OCI-LY7 (cell line): ENCODE measurements at regions not wholly inside any gene's neighbourhood (a gene's known extent, or its start where the extent isn't known, plus 50 kb on each side); places are given as distances from the start of the nearest gene placed in this dataset.

Experiments used
- CTCF ChIP-seq: fragments of 200-600 bp; sonication (generic); conservative IDR thresholded peaks from 2 replicates; pipeline ENCODE4 v1.5.1; 2014; ENCODE audit warnings: mild to moderate bottlenecking, antibody characterized with exemption, low read length, moderate library complexity, mixed read lengths
- EZH2phosphoT487 ChIP-seq: fragments of 200-600 bp; sonication (generic); IDR thresholded peaks from 2 replicates; pipeline ENCODE4 v1.6.1; 2018; ENCODE audit warnings: low read depth, borderline replicate concordance, mild to moderate bottlenecking, mixed run types, antibody characterized with exemption, low read length, moderate library complexity, mixed read lengths

GRCh38 chr18:70892381-70892780, 603.5 kb downstream of the SOCS6 start:
- TF ChIP-seq CTCF (no peak), EZH2phosphoT487 (no peak)
